ENCODE measurements at regions not wholly inside any gene's neighbourhood (a gene's known extent, or its start where the extent isn't known, plus 50 kb on each side); places are given as distances from the start of the nearest gene placed in this dataset.

DNA sequence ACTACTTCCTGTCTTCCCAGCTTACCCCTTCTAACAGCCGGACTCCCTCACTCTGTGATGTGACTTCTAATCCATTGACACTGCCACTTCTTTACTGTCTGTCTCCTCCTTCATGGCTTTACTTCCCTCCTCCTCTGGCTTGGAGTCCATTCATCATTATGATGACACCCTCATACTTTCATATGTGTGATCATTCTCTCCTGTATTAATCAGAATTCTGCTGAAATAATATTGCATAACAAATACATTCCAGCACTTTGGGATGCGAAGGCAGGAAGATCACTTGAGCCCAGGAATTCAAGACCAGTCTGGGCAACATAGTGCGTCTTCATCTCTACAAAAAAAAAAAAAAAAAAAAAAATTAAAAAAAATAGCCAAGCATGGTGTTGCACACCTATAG, 147.9 kb upstream of the BTBD3 start:
- Histone ChIP-seq H3K27me3 (replicated peaks; ENCODE audit: control insufficient read depth, insufficient read depth, low read length) (no peaks in the 10 kb centered on the region), H3K36me3 (ENCODE audit: control insufficient read depth, insufficient read depth, low read length) (no peaks in the 10 kb centered on the region), H3K4me3 (replicated peaks; ENCODE audit: low read depth, low read length) (no peak overlapping the region)
- no peak for DNase-seq (ENCODE audit: extremely low read depth, insufficient read length)
- TF ChIP-seq, protein P1, sequence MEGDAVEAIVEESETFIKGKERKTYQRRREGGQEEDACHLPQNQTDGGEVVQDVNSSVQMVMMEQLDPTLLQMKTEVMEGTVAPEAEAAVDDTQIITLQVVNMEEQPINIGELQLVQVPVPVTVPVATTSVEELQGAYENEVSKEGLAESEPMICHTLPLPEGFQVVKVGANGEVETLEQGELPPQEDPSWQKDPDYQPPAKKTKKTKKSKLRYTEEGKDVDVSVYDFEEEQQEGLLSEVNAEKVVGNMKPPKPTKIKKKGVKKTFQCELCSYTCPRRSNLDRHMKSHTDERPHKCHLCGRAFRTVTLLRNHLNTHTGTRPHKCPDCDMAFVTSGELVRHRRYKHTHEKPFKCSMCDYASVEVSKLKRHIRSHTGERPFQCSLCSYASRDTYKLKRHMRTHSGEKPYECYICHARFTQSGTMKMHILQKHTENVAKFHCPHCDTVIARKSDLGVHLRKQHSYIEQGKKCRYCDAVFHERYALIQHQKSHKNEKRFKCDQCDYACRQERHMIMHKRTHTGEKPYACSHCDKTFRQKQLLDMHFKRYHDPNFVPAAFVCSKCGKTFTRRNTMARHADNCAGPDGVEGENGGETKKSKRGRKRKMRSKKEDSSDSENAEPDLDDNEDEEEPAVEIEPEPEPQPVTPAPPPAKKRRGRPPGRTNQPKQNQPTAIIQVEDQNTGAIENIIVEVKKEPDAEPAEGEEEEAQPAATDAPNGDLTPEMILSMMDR (IDR thresholded peaks at IDR 0.05; ENCODE audit: insufficient read depth, low read length, poor library complexity, severe bottlenecking), result no peak

DNA sequence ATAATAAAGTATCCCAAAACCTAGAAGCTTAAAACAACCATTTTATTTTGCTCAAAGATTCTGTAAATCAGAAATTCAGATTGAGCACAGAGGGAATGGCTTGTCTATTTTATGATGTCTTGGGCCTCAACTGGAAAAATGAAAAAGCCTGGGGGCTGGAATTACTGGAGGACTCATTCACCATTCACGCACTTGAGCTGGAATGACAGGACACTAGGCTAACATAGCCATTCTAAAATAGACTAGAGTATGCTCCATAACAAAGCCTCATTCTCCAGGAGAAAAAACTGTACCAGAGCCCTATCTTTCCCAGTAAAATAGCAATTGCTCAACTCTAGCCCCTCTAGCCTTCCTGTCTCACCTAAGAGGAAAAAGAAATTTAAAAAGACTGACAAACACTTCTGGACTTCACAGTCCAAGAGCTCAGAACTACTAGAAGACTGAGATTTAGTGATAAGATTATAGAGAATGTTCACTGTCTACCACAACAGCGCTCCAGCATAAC, 145.4 kb upstream of the BTBD3 start:
- TF ChIP-seq, protein P1 (IDR thresholded peaks at IDR 0.05; ENCODE audit: insufficient read depth, low read length, poor library complexity, severe bottlenecking), result no peak
- Histone ChIP-seq H3K4me3 (replicated peaks; ENCODE audit: low read depth, low read length) (no peak overlapping the region), H3K27me3 (replicated peaks; ENCODE audit: control insufficient read depth, insufficient read depth, low read length) (no peaks in the 10 kb centered on the region), H3K36me3 (ENCODE audit: control insufficient read depth, insufficient read depth, low read length) (no peaks in the 10 kb centered on the region)
- no peak for DNase-seq (ENCODE audit: extremely low read depth, insufficient read length)

DNA sequence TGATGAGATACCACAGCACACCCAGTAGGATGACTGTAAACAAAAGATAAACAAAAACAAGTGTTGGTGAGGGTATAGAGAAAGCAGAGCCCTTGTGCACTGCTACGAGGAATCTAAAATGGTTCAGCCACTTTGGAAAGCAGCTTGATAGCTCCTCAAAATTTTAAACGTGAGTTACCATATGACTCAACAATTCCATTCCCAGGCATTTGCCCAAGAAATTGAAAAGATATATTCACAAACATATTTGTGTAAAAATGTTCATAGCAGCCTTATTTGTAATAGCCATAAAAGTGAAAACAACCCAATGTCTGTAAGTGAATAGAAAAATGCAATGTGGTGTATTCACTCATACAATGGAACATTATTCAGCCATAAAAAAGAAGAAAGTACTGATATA, 141.0 kb upstream of the BTBD3 start:
- TF ChIP-seq, protein P1 (IDR thresholded peaks at IDR 0.05; ENCODE audit: insufficient read depth, low read length, poor library complexity, severe bottlenecking), result no peak
- no peak for DNase-seq (ENCODE audit: extremely low read depth, insufficient read length)
- Histone ChIP-seq H3K4me3 (replicated peaks; ENCODE audit: low read depth, low read length) (no peak overlapping the region), H3K36me3 (ENCODE audit: control insufficient read depth, insufficient read depth, low read length) (no peaks in the 10 kb centered on the region), H3K27me3 (replicated peaks; ENCODE audit: control insufficient read depth, insufficient read depth, low read length) (no peaks in the 10 kb centered on the region)

DNA sequence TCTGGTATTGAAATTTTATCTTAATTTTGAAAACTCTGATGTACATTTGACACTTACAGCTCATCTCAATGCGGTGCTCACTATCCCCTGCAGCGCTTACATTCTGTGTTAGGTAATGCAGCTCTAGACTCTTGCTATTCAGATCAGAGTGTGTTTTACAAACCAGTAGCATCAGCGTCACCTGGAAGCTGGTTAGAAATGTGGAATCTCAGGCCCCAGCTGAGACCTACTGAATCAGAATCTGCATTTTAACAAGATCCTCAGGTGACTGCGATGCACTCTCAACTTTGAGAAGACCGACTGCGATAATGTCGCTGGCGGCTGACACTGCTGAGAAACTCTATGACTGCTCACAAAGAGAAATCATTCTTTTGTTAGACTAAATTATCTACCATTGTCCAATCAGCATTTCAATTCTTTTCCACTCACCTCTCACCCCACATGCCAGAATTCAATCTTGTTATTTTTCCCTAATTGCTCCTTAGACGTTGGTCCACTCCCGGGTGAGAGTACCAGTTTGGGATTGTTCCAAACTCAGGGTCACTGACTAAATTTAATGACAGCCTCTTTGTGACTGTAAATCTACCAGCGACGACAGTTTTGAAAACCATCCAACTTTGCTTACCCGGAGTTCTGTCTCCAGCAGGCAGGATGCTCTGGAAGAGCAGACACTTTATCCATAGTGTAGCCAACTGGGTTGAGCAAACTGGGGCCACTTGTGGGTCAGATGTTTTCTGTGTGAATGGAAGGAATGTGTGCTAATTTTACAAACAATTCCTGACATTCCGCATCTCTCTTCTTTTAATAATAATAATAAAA, 140.1 kb upstream of the BTBD3 start:
- Histone ChIP-seq H3K4me3 (replicated peaks; ENCODE audit: low read depth, low read length) (no peak overlapping the region), H3K27me3 (replicated peaks; ENCODE audit: control insufficient read depth, insufficient read depth, low read length) (no peaks in the 10 kb centered on the region), H3K36me3 (ENCODE audit: control insufficient read depth, insufficient read depth, low read length) (no peaks in the 10 kb centered on the region)
- TF ChIP-seq, protein P1 (IDR thresholded peaks at IDR 0.05; ENCODE audit: insufficient read depth, low read length, poor library complexity, severe bottlenecking), result no peak
- no peak for DNase-seq (ENCODE audit: extremely low read depth, insufficient read length)

DNA sequence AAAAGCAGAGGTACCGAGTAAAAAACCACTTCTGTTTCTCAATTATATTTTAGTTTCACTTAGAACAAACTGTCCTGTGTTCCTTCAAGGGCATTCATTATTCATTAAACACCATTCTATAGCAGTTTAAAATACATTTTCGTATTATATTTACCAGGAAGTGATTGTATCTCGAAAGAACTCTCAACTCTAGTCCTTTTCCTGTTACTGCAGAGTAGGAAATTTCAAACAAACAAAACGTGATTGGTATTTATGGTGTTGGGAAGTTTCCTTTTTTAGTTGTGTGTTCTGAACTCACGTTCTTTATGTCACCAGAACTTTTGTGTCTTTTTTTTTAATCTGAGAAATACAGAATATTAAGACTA, 139.5 kb upstream of the BTBD3 start:
- Histone ChIP-seq H3K27me3 (replicated peaks; ENCODE audit: control insufficient read depth, insufficient read depth, low read length) (no peaks in the 10 kb centered on the region), H3K4me3 (replicated peaks; ENCODE audit: low read depth, low read length) (no peak overlapping the region)
- DNase-seq (ENCODE audit: extremely low read depth, insufficient read length), result no peak

More for the DNA sequence above, 139.5 kb upstream of the BTBD3 start:
- H3K36me3 ChIP-seq (ENCODE audit: control insufficient read depth, insufficient read depth, low read length), result no peaks in the 10 kb centered on the region
- TF ChIP-seq, protein P1 (IDR thresholded peaks at IDR 0.05; ENCODE audit: insufficient read depth, low read length, poor library complexity, severe bottlenecking), result no peak
